ENCODE measurements at regions not wholly inside any gene's neighbourhood (a gene's known extent, or its start where the extent isn't known, plus 50 kb on each side); places are given as distances from the start of the nearest gene placed in this dataset.

GRCh38 chr17:33940769-33941370 is 314.2 kb upstream of the CCL2 start:
- FAIRE-seq (no peak), ATAC-seq (no peak), DNase-seq (ENCODE audit: low spot score) (no peak)
- H3K9me3 ChIP-seq (ENCODE audit: low read length), result no peaks in the 10 kb centered on the region
- H4K20me1 ChIP-seq (ENCODE audit: insufficient read depth, low read length), result no peaks in the 10 kb centered on the region
- no peak overlapping the region for H3K27ac ChIP-seq (ENCODE audit: extremely low read length, insufficient read depth, low read length)
- no peak overlapping the region for H2AFZ ChIP-seq (ENCODE audit: low read length)
- WGBS (ENCODE audit: low lambda C conversion rate), result 7% methylated on average over 6 of the region's 7 CpGs
- H3K36me3 ChIP-seq (replicated peaks in 1 of 2; ENCODE audit: control insufficient read depth in 1 of 2, insufficient read depth in 2 of 2, low read length in 2 of 2), result no peaks in the 10 kb centered on the region
- no peaks in the 10 kb centered on the region for H3K79me2 ChIP-seq (ENCODE audit: insufficient read depth, low read length)
- in situ Hi-C loops (cut with HindIII; ENCODE audit: extremely low pct_ligation_motif_present, low pct_unique_long_range_greater_than_20kb) (loop anchor here (10.0 kb wide), 1 partner anchor 166 kb away; no protein-coding TSS in a partner anchor), intact Hi-C loops (cut with micrococcal nuclease; ENCODE audit: unreplicated experiment) (no loop called here)
- POLR2A ChIA-PET, result no interaction called here
- TF ChIP-seq ARID3A (IDR thresholded peaks at IDR 0.05; ENCODE audit: low read depth, low read length), result no peak
- TF ChIP-seq HOXD1 (CRISPR knock-in tag; IDR thresholded peaks at IDR 0.05), result no peak
- TF ChIP-seq RAD21 (CRISPR knock-in tag; IDR thresholded peaks at IDR 0.05), result no peak
- no peak for TF ChIP-seq KIAA2018 (CRISPR knock-in tag; IDR thresholded peaks at IDR 0.05; ENCODE audit: borderline replicate concordance)
- no peak for TF ChIP-seq SOX5 (CRISPR knock-in tag; IDR thresholded peaks at IDR 0.05; ENCODE audit: borderline replicate concordance)
- no peak for TF ChIP-seq MTA1 (CRISPR knock-in tag; IDR thresholded peaks at IDR 0.05; ENCODE audit: borderline replicate concordance)
- TF ChIP-seq ZNF577 (CRISPR knock-in tag; IDR thresholded peaks at IDR 0.05; ENCODE audit: borderline replicate concordance, low read depth), result no peak
- CTCF ChIA-PET (ENCODE audit: low intra/inter-chr PET ratio, low total read pairs), result no interaction called here
- no peak overlapping the region for H3K9ac ChIP-seq (ENCODE audit: insufficient read depth, low read depth, low read length)
- no peaks in the 10 kb centered on the region for H3K4me1 ChIP-seq (ENCODE audit: insufficient read depth, low read length)
- H3K4me2 ChIP-seq (ENCODE audit: low read depth, low read length), result no peak overlapping the region
- peaks cover 0 to 4% of the 10 kb centered on the region in 2 experiments; a peak in 1 of 5 replicates for H3K27me3 ChIP-seq (ENCODE audit: control insufficient read depth in 1 of 2, insufficient read depth in 2 of 2, low read length in 2 of 2)
- no TSS peak for BruUV-seq (replicated peaks)
- H3K4me3 ChIP-seq (replicated peaks in 1 of 3; ENCODE audit: insufficient read depth in 1 of 3, low read depth in 2 of 3, low read length in 3 of 3), result no peak overlapping the region

Data from HepG2 (cell line).